Astrocyte (in vitro differentiated cells and primary cell): ENCODE measurements at regions not wholly inside any gene's neighbourhood (a gene's known extent, or its start where the extent isn't known, plus 50 kb on each side); places are given as distances from the start of the nearest gene placed in this dataset.

Experiments
- DNase-seq: peaks from one replicate; pipeline ENCODE4 v3.0.0-alpha.2; 2010; ENCODE audit warnings: low read depth
- FAIRE-seq: peaks from 2 replicates; lab custom pipeline; 2011; peaks lifted over from hg19 to GRCh38; lab: Jason Lieb, UNC
- H2AFZ ChIP-seq: 2 replicates; pipeline ENCODE4 v1.6.0; 2012; ENCODE audit warnings: low read depth, low read length, inconsistent platforms
- H3K27ac ChIP-seq: 2 replicates; pipeline ENCODE4 v1.5.1; 2011; ENCODE audit warnings: low read depth, low read length, inconsistent platforms
- H3K27me3 ChIP-seq: 2 replicates; pipeline ENCODE4 v1.6.0; 2011; ENCODE audit warnings: low read length, inconsistent platforms; ENCODE audit not compliant: insufficient read depth
- H3K36me3 ChIP-seq: 2 replicates; pipeline ENCODE4 v1.5.1; 2011; ENCODE audit warnings: low read length, inconsistent platforms; ENCODE audit not compliant: insufficient read depth
- H3K4me1 ChIP-seq: 2 replicates; pipeline ENCODE4 v1.5.1; 2011; ENCODE audit warnings: low read length, inconsistent platforms; ENCODE audit not compliant: insufficient read depth
- H3K4me2 ChIP-seq: 2 replicates; pipeline ENCODE4 v1.6.0; 2012; ENCODE audit warnings: low read length, inconsistent platforms
- H3K4me3 ChIP-seq: 2 replicates; pipeline ENCODE4 v1.5.1; 2011; ENCODE audit warnings: low read depth, mild to moderate bottlenecking, low read length, inconsistent platforms; ENCODE audit not compliant: insufficient read depth
- H3K79me2 ChIP-seq: 2 replicates; pipeline ENCODE4 v1.6.0; 2012; ENCODE audit warnings: mild to moderate bottlenecking, low read length, inconsistent platforms; ENCODE audit not compliant: insufficient read depth
- H3K9ac ChIP-seq: 2 replicates; pipeline ENCODE4 v1.6.0; 2012; ENCODE audit warnings: mild to moderate bottlenecking, low read length, inconsistent platforms
- H3K9me3 ChIP-seq: 2 replicates; pipeline ENCODE4 v1.5.1; 2012; ENCODE audit warnings: low read depth, mild to moderate bottlenecking, low read length, inconsistent platforms; ENCODE audit not compliant: insufficient read depth
- H4K20me1 ChIP-seq: 2 replicates; pipeline ENCODE4 v1.6.0; 2012; ENCODE audit warnings: low read length, inconsistent platforms; ENCODE audit not compliant: insufficient read depth
- H3K27ac Mint-ChIP-seq: one replicate; pipeline ENCODE4 v1.8.0; 2021; ENCODE audit warnings: mild to moderate bottlenecking, mixed read lengths; ENCODE audit not compliant: unreplicated experiment
- H3K27me3 Mint-ChIP-seq: one replicate; pipeline ENCODE4 v1.8.0; 2021; ENCODE audit warnings: low read depth, mixed read lengths; ENCODE audit not compliant: unreplicated experiment
- H3K36me3 Mint-ChIP-seq: one replicate; pipeline ENCODE4 v1.8.0; 2021; ENCODE audit warnings: low read depth, mixed read lengths; ENCODE audit not compliant: unreplicated experiment
- H3K4me1 Mint-ChIP-seq: one replicate; pipeline ENCODE4 v1.8.0; 2021; ENCODE audit warnings: low read depth, mixed read lengths; ENCODE audit not compliant: unreplicated experiment
- H3K4me3 Mint-ChIP-seq: one replicate; pipeline ENCODE4 v1.8.0; 2021; ENCODE audit warnings: mild to moderate bottlenecking, moderate library complexity, mixed read lengths; ENCODE audit not compliant: unreplicated experiment
- H3K9me3 Mint-ChIP-seq: one replicate; pipeline ENCODE4 v1.8.0; 2021; ENCODE audit warnings: mild to moderate bottlenecking, mixed read lengths; ENCODE audit not compliant: unreplicated experiment
- CTCF ChIP-seq: IDR thresholded peaks from 2 replicates; pipeline ENCODE4 v1.5.1; 2011; ENCODE audit warnings: low read depth, mild to moderate bottlenecking, inconsistent platforms, low read length, moderate library complexity; ENCODE audit not compliant: insufficient read depth
- EZH2 ChIP-seq: IDR thresholded peaks from 2 replicates; pipeline ENCODE4 v1.6.1; 2012; ENCODE audit warnings: mild to moderate bottlenecking, low read length, inconsistent platforms; ENCODE audit not compliant: insufficient read depth

DNA sequence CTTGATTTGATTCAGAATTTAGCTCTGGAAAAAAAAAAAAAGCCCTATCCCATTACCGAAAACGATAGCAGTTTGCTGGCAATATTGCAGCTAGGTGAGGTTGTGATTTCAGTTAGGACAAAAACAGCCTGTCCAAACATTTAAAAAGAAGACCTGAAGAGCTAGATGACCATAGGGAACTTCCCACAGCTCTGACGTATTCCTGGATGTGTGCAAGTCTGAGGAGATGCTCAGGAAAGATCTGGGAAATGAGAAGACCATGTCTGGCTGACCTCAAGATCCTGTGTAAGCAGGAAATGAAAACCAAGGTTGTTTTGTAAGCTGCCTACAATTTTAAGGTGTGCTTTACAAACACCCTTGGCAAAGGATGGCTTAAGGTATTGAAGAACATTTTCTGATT is 88.7 kb downstream of the RAMP3 start:
- H3K4me2 ChIP-seq, result no peak overlapping the region
- DNase-seq (no peak), FAIRE-seq (no peak)
- H3K4me3 ChIP-seq, result no peak overlapping the region
- Mint-ChIP-seq H3K27me3 (peaks cover 8% of the 10 kb centered on the region), H3K4me1 (peaks cover 6% of the 10 kb centered on the region), H3K27ac (no peak overlapping the region), H3K9me3 (no peaks in the 10 kb centered on the region), H3K4me3 (no peak overlapping the region), H3K36me3 (no peaks in the 10 kb centered on the region)
- no peaks in the 10 kb centered on the region for H3K4me1 ChIP-seq
- no peaks in the 10 kb centered on the region for H3K9me3 ChIP-seq
- no peaks in the 10 kb centered on the region for H3K79me2 ChIP-seq
- TF ChIP-seq CTCF (no peak), EZH2 (no peak)
- no peak overlapping the region for H3K27ac ChIP-seq
- peaks cover 5% of the 10 kb centered on the region for H3K27me3 ChIP-seq
- H4K20me1 ChIP-seq, result no peaks in the 10 kb centered on the region
- no peaks in the 10 kb centered on the region for H3K36me3 ChIP-seq
- no peak overlapping the region for H2AFZ ChIP-seq
- H3K9ac ChIP-seq, result no peak overlapping the region

- H3K9ac ChIP-seq, result no peak overlapping the region
- Mint-ChIP-seq H3K27me3 (peaks cover 32% of the 10 kb centered on the region), H3K9me3 (peaks cover 9% of the 10 kb centered on the region), H3K4me3 (no peak overlapping the region), H3K36me3 (no peaks in the 10 kb centered on the region), H3K27ac (no peak overlapping the region), H3K4me1 (no peaks in the 10 kb centered on the region)
- H3K9me3 ChIP-seq, result no peaks in the 10 kb centered on the region
- no peaks in the 10 kb centered on the region for H3K4me1 ChIP-seq
- H3K36me3 ChIP-seq, result no peaks in the 10 kb centered on the region
- H3K4me3 ChIP-seq, result no peak overlapping the region
- no peak for DNase-seq
- TF ChIP-seq CTCF (no peak), EZH2 (no peak)
- H4K20me1 ChIP-seq, result no peaks in the 10 kb centered on the region
- H3K27ac ChIP-seq, result no peak overlapping the region
- H2AFZ ChIP-seq, result no peak overlapping the region
- no peak overlapping the region for H3K4me2 ChIP-seq
- peaks cover 3% of the 10 kb centered on the region for H3K27me3 ChIP-seq
- H3K79me2 ChIP-seq, result no peaks in the 10 kb centered on the region
- no peak for FAIRE-seq
Observed at GRCh38 chr7:45252248-45252647, 94.7 kb downstream of the RAMP3 start.

DNA sequence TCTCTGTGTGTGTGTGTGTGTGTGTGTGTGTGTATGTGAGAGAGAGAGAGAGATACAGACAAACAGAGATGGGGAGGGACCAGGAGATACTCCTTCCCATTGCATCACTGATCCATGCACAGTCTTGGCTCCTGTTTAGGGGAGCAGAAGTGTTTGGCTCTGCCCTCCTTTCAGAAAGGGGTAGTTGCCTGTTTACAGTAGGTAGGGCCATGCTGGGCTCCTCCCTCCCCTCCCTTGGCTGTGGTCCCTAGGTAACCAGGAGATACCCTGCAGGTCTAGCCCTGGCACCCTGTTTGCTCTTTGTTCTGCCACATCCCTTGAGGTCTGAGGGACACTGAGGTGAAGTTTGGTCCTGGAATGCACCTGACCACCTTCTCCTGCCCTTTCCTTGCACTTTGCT is 95.3 kb downstream of the RAMP3 start:
- Histone ChIP-seq H3K4me3 (no peak overlapping the region), H3K36me3 (no peaks in the 10 kb centered on the region), H3K27ac (no peak overlapping the region), H3K9ac (no peak overlapping the region), H3K4me1 (no peaks in the 10 kb centered on the region), H3K9me3 (no peaks in the 10 kb centered on the region), H2AFZ (no peak overlapping the region), H3K27me3 (peaks cover 2% of the 10 kb centered on the region), H3K4me2 (no peak overlapping the region), H3K79me2 (no peaks in the 10 kb centered on the region), H4K20me1 (no peaks in the 10 kb centered on the region)
- TF ChIP-seq EZH2, result no peak
- no peak for TF ChIP-seq CTCF
- FAIRE-seq (no peak), DNase-seq (no peak)
- H3K27me3 Mint-ChIP-seq, result peaks cover 32% of the 10 kb centered on the region
- H3K27ac Mint-ChIP-seq, result no peak overlapping the region
- H3K36me3 Mint-ChIP-seq, result no peaks in the 10 kb centered on the region
- H3K4me3 Mint-ChIP-seq, result no peak overlapping the region
- peaks cover 9% of the 10 kb centered on the region for H3K9me3 Mint-ChIP-seq
- H3K4me1 Mint-ChIP-seq, result no peaks in the 10 kb centered on the region
